SU-DHL-6 (cell line): ENCODE measurements at regions not wholly inside any gene's neighbourhood (a gene's known extent, or its start where the extent isn't known, plus 50 kb on each side); places are given as distances from the start of the nearest gene placed in this dataset.

Experiments
- EZH2phosphoT487 ChIP-seq: fragments of 200-600 bp; sonication (generic), shearing (Covaris generic); conservative IDR thresholded peaks from 2 replicates; pipeline ENCODE4 v1.6.1; 2018; ENCODE audit warnings: mild to moderate bottlenecking, antibody characterized with exemption, low read length, moderate library complexity, mixed read lengths
- TF ChIP-seq, protein P1 (sequence below): fragments of 200-600 bp; sonication (generic); IDR thresholded peaks from one replicate; pipeline ENCODE4 v1.5.1; 2017; ENCODE audit warnings: antibody characterized with exemption, mild to moderate bottlenecking, low read length, moderate library complexity; ENCODE audit not compliant: insufficient read depth, poor library complexity, severe bottlenecking

DNA sequence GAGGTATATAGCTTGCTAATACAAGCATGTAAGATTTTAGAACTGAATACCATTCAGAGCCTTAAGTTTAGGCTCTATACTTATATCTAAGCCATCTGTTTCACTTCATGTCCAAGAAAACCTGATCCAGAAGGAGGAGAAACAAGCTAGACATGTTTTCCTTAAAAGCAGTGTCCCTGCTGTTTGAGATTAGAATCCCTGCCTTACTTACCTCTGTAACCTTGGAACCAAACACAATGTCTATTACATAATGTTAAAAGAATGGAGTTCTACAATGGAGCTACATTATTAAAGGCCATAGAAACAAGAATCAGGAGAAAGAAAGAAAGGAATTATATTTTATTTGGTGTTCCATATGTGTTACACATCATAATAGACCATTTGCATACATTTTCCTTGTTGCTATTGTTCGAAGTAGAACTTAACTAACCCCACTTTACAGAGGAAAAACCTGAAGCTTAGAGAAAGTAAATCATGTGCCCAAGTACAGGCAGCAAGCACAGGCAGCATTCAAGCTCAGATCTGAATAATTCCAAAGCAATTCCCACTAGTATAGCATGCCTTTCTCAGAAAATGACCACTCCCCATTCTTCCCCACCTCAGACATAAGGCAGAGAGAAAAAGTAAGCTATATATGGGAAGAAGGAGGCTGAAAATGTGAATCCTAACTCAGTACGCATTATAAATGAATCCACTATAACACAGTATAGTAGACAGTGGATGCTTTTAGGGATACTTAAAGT lies 380.1 kb upstream of the SPAG17 start:
- TF ChIP-seq, protein P1, sequence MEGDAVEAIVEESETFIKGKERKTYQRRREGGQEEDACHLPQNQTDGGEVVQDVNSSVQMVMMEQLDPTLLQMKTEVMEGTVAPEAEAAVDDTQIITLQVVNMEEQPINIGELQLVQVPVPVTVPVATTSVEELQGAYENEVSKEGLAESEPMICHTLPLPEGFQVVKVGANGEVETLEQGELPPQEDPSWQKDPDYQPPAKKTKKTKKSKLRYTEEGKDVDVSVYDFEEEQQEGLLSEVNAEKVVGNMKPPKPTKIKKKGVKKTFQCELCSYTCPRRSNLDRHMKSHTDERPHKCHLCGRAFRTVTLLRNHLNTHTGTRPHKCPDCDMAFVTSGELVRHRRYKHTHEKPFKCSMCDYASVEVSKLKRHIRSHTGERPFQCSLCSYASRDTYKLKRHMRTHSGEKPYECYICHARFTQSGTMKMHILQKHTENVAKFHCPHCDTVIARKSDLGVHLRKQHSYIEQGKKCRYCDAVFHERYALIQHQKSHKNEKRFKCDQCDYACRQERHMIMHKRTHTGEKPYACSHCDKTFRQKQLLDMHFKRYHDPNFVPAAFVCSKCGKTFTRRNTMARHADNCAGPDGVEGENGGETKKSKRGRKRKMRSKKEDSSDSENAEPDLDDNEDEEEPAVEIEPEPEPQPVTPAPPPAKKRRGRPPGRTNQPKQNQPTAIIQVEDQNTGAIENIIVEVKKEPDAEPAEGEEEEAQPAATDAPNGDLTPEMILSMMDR, result no peak
- TF ChIP-seq EZH2phosphoT487, result no peak
